IMR-90 (cell line): ENCODE measurements at regions not wholly inside any gene's neighbourhood (a gene's known extent, or its start where the extent isn't known, plus 50 kb on each side); places are given as distances from the start of the nearest gene placed in this dataset.

Experiments
- ATAC-seq: fragments of 200-7000 bp; cut with Tn5 transposase; 2 replicates; pipeline ENCODE4 v1.9.1; 2020; ENCODE audit warnings: low read depth, mild to moderate bottlenecking, moderate library complexity
- BruUV-seq: library from RNA; stranded (reverse); fragments of 400-500 nt; replicated peaks from 2 replicates; lab custom pipeline; 2021; lab: Mats Ljungman, UMichigan
- CTCF ChIA-PET: fragments of 300-600 bp; formaldehyde crosslinking; extraction: SDS; loops from one replicate; lab custom pipeline; 2021; ENCODE audit warnings: antibody characterized with exemption; lab: Yijun Ruan, JAX
- POLR2A ChIA-PET: fragments of 300-600 bp; sonication (Branson Sonifier 250); formaldehyde crosslinking; loops from one replicate; lab custom pipeline; 2022; ENCODE audit warnings: antibody characterized with exemption; ENCODE audit not compliant: unreplicated experiment; lab: Charles Lee
- DNase-seq: peaks from one replicate; pipeline ENCODE4 v3.0.0; 2013
- H2AFZ ChIP-seq: replicated peaks from 2 replicates; pipeline ENCODE3; 2013; ENCODE audit warnings: low read length, mild to moderate bottlenecking; ENCODE audit not compliant: poor library complexity
- H2AK5ac ChIP-seq: 2 replicates; pipeline ENCODE4 v1.6.1; 2013; ENCODE audit warnings: low read depth, low read length, inconsistent platforms
- H2AK9ac ChIP-seq: replicated peaks from 2 replicates; pipeline ENCODE3; 2013; ENCODE audit warnings: mild to moderate bottlenecking, low read depth, low read length, moderate library complexity; ENCODE audit not compliant: poor library complexity
- H2BK120ac ChIP-seq: 2 replicates; pipeline ENCODE4 v1.6.1; 2013; ENCODE audit warnings: low read depth, low read length, inconsistent platforms
- H2BK15ac ChIP-seq: 3 replicates; pipeline ENCODE4 v1.6.1; 2013; ENCODE audit warnings: low read depth, low read length, inconsistent platforms
- H2BK20ac ChIP-seq: 2 replicates; pipeline ENCODE4 v1.6.1; 2013; ENCODE audit warnings: low read depth, mild to moderate bottlenecking, inconsistent platforms, low read length, moderate library complexity
- H2BK5ac ChIP-seq: 2 replicates; pipeline ENCODE4 v1.6.1; 2013; ENCODE audit warnings: mild to moderate bottlenecking, low read depth, low read length, inconsistent platforms; ENCODE audit not compliant: poor library complexity, severe bottlenecking
- H3K14ac ChIP-seq: replicated peaks from 2 replicates; pipeline ENCODE4 v1.6.1; 2013; ENCODE audit warnings: low read depth, low read length, inconsistent platforms
- H3K18ac ChIP-seq: 2 replicates; pipeline ENCODE4 v1.6.1; 2013; ENCODE audit warnings: low read depth, low read length, control low read depth
- H3K23ac ChIP-seq: 2 replicates; pipeline ENCODE4 v1.6.1; 2013; ENCODE audit warnings: low read depth, low read length, inconsistent platforms
- H3K27ac ChIP-seq: 2 replicates; pipeline ENCODE4 v1.5.1; 2013; ENCODE audit warnings: mild to moderate bottlenecking, control low read depth, low read length; ENCODE audit not compliant: insufficient read depth
- H3K27me3 ChIP-seq: 2 replicates; pipeline ENCODE4 v1.6.1; 2013; ENCODE audit warnings: low read length; ENCODE audit not compliant: control insufficient read depth, insufficient read depth
- H3K36me3 ChIP-seq: 2 replicates; pipeline ENCODE4 v1.6.1; 2013; ENCODE audit warnings: low read length, mixed read lengths; ENCODE audit not compliant: control insufficient read depth, insufficient read depth
- H3K4ac ChIP-seq: 2 replicates; pipeline ENCODE4 v1.6.1; 2013; ENCODE audit warnings: low read depth, low read length, inconsistent platforms
- H3K4me1 ChIP-seq: 2 replicates; pipeline ENCODE4 v1.6.1; 2013; ENCODE audit warnings: low read length, mixed read lengths; ENCODE audit not compliant: control insufficient read depth, insufficient read depth
- H3K4me2 ChIP-seq: 2 replicates; pipeline ENCODE4 v1.6.1; 2013; ENCODE audit warnings: low read depth, mild to moderate bottlenecking, control low read depth, low read length, moderate library complexity
- H3K4me3 ChIP-seq: 2 replicates; pipeline ENCODE4 v1.5.1; 2013; ENCODE audit warnings: low read depth, mild to moderate bottlenecking, control low read depth, low read length, moderate library complexity; ENCODE audit not compliant: insufficient read depth
- H3K56ac ChIP-seq: 2 replicates; pipeline ENCODE4 v1.6.1; 2013; ENCODE audit warnings: low read length, inconsistent platforms; ENCODE audit not compliant: insufficient read depth; ENCODE audit errors: extremely low read depth
- H3K79me1 ChIP-seq, 2 experiments: 2 replicates each; pipeline ENCODE4 v1.6.1; 2013; ENCODE audit warnings: low read length in 2 of 2, inconsistent platforms in 1 of 2, low read depth in 1 of 2
- H3K9ac ChIP-seq: 2 replicates; pipeline ENCODE4 v1.6.1; 2013; ENCODE audit warnings: low read depth, low read length, control low read depth
- H3K9me1 ChIP-seq: 2 replicates; pipeline ENCODE4 v1.6.1; 2013; ENCODE audit warnings: low read length, inconsistent platforms; ENCODE audit not compliant: insufficient read depth
- H3K9me3 ChIP-seq: 2 replicates; pipeline ENCODE4 v1.6.1; 2013; ENCODE audit warnings: low read length; ENCODE audit not compliant: control insufficient read depth, insufficient read depth
- H4K20me1 ChIP-seq: 2 replicates; pipeline ENCODE4 v1.6.1; 2013; ENCODE audit warnings: low read length, inconsistent platforms; ENCODE audit not compliant: insufficient read depth
- H4K5ac ChIP-seq: 2 replicates; pipeline ENCODE4 v1.6.1; 2013; ENCODE audit warnings: mild to moderate bottlenecking, low read depth, low read length, control low read depth
- H4K8ac ChIP-seq, 2 experiments: 2 replicates each; pipeline ENCODE4 v1.6.1; 2013; ENCODE audit warnings: low read depth in 2 of 2, low read length in 2 of 2, control low read depth in 1 of 2, inconsistent platforms in 1 of 2
- H4K91ac ChIP-seq: 2 replicates; pipeline ENCODE4 v1.6.1; 2013; ENCODE audit warnings: low read depth, low read length, inconsistent platforms; ENCODE audit not compliant: insufficient read depth
- RFX5 ChIP-seq: IDR thresholded peaks from 2 replicates; pipeline ENCODE4 v1.8.0; 2012; ENCODE audit warnings: low read depth, mild to moderate bottlenecking, low read length, moderate library complexity
- WGBS, 2 experiments: methylation state at CpG; one replicate each; pipeline versions ENCODE4 v1.1.5 to v1.1.7; 2013; ENCODE audit warnings: missing lambda C conversion rate in 2 of 2; ENCODE audit not compliant: insufficient read length in 1 of 2; ENCODE audit errors: extremely low coverage in 2 of 2; 5-methylcytosine and 5-hydroxymethylcytosine counted together
- dilution Hi-C: fragments of 300-500 bp; cut with HindIII; formaldehyde crosslinking; loops from one replicate; pipeline ENCODE4 v1.14.3; 2018; ENCODE audit warnings: low sequenced_read_pairs; ENCODE audit not compliant: unreplicated experiment
- in situ Hi-C: fragments of 300-500 bp; cut with MboI; formaldehyde crosslinking; loops from 3 replicates; pipeline ENCODE4 v1.14.3; 2019; ENCODE audit warnings: low sequenced_read_pairs, inconsistent platforms, mixed read lengths
- intact Hi-C: fragments of 100-400 bp; cut with micrococcal nuclease; formaldehyde crosslinking; loops from 2 replicates; pipeline ENCODE4 v1.10.0; 2022

GRCh38 chr17:27206447-27206846, 87.5 kb upstream of the WSB1 start:
- no TSS peak for BruUV-seq
- DNase-seq: no peak
- Histone ChIP-seq H2BK15ac (no peak overlapping the region), H3K4ac (no peak overlapping the region), H2BK120ac (no peak overlapping the region), H3K9ac (no peak overlapping the region), H4K91ac (no peak overlapping the region), H2AFZ (no peak overlapping the region), H3K56ac (no peak overlapping the region), H2BK20ac (no peak overlapping the region), H3K4me1 (peaks cover 3% of the 10 kb centered on the region; the same call in 1 of the 2 replicates), H3K4me2 (no peak overlapping the region), H3K79me1 (no peaks in the 10 kb centered on the region), H3K18ac (no peak overlapping the region), H2AK9ac (no peak overlapping the region), H4K8ac (no peak overlapping the region), H3K9me1 (no peaks in the 10 kb centered on the region), H4K5ac (no peak overlapping the region; the same call in 1 of the 2 replicates), H3K4me3 (no peak overlapping the region), H4K20me1 (no peaks in the 10 kb centered on the region), H3K27me3 (peaks cover 3% of the 10 kb centered on the region; the same call in 1 of the 2 replicates), H2AK5ac (no peak overlapping the region), H3K36me3 (no peaks in the 10 kb centered on the region), H3K27ac (no peak overlapping the region), H2BK5ac (no peak overlapping the region), H3K23ac (no peak overlapping the region), H3K9me3 (no peaks in the 10 kb centered on the region), H3K14ac (no peak overlapping the region)
- WGBS, 2 experiments: 20% methylated on average over 1 of the region's 4 CpGs; no CpG with 5 or more reads in 1 of the 2 experiments
- POLR2A ChIA-PET: no interaction called here
- peak; percentile 40 for ATAC-seq
- intact Hi-C loops: no loop called here
- TF ChIP-seq RFX5: no peak
- CTCF ChIA-PET: interaction anchor here (0.7 to 1.2 kb wide), 7 partner anchors 11 to 444 kb away, joined by 3 to 9 read pairs (median 4); no protein-coding TSS in a partner anchor
- in situ Hi-C loops: no loop called here
- dilution Hi-C loops: no loop called here
